ENCODE measurements at regions not wholly inside any gene's neighbourhood (a gene's known extent, or its start where the extent isn't known, plus 50 kb on each side); places are given as distances from the start of the nearest gene placed in this dataset.

GRCh38 chr2:71788186-71788525, 334.8 kb downstream of the DYSF start:
- no peak for DNase-seq

- DNase-seq = no peak
Measured at GRCh38 chr2:71787476-71788185, 334.3 kb downstream of the DYSF start.

GRCh38 chr2:71787108-71787415, 333.7 kb downstream of the DYSF start:
- no peak for DNase-seq

GRCh38 chr2:71786291-71787107, 333.1 kb downstream of the DYSF start:
- DNase-seq = no peak

- DNase-seq = no peak
Measured at GRCh38 chr2:71785516-71785981, 332.2 kb downstream of the DYSF start.

- no peak for DNase-seq
Measured at GRCh38 chr2:71784734-71785511, 331.6 kb downstream of the DYSF start.

GRCh38 chr2:71783815-71784214, 330.5 kb downstream of the DYSF start:
- no peak for DNase-seq

GRCh38 chr2:71783215-71783614, 329.9 kb downstream of the DYSF start:
- no peak for DNase-seq

GRCh38 chr2:71782323-71782722, 329.0 kb downstream of the DYSF start:
- no peak for DNase-seq

- no peak for DNase-seq
Measured at GRCh38 chr2:71781695-71782228, 328.4 kb downstream of the DYSF start.

GRCh38 chr2:71780162-71780561, 326.8 kb downstream of the DYSF start:
- DNase-seq = no peak

GRCh38 chr2:71779774-71780105, 326.4 kb downstream of the DYSF start:
- DNase-seq = no peak

GRCh38 chr2:71778936-71779773, 325.8 kb downstream of the DYSF start:
- no peak for DNase-seq

GRCh38 chr2:71778514-71778913, 325.2 kb downstream of the DYSF start:
- DNase-seq = no peak

GRCh38 chr2:71777946-71778345, 324.6 kb downstream of the DYSF start:
- DNase-seq = no peak

GRCh38 chr2:71776227-71776626, 322.9 kb downstream of the DYSF start:
- DNase-seq = no peak

- no peak for DNase-seq
Measured at GRCh38 chr2:71773218-71773617, 319.9 kb downstream of the DYSF start.

GRCh38 chr2:71772510-71773172, 319.3 kb downstream of the DYSF start:
- no peak for DNase-seq

- DNase-seq = no peak
Measured at GRCh38 chr2:71767663-71768062, 314.3 kb downstream of the DYSF start.

- DNase-seq = no peak
Measured at GRCh38 chr2:71759060-71759459, 305.7 kb downstream of the DYSF start.

GRCh38 chr2:71757351-71757750, 304.0 kb downstream of the DYSF start:
- DNase-seq = no peak

- no peak for DNase-seq
Measured at GRCh38 chr2:71756280-71756906, 303.0 kb downstream of the DYSF start.

All from NCI-H1105 (cell line).